HEK293T (cell line): ENCODE measurements at regions not wholly inside any gene's neighbourhood (a gene's known extent, or its start where the extent isn't known, plus 50 kb on each side); places are given as distances from the start of the nearest gene placed in this dataset.

Source experiments
- CTCF ChIA-PET: fragments of 350-600 bp; formaldehyde crosslinking; extraction: SDS; loops from one replicate; lab custom pipeline; 2021; ENCODE audit warnings: antibody characterized with exemption, inconsistent platforms; lab: Yijun Ruan, JAX
- POLR2A ChIA-PET: fragments of 350-600 bp; formaldehyde crosslinking; extraction: SDS; loops from one replicate; lab custom pipeline; 2020; ENCODE audit warnings: antibody characterized with exemption, inconsistent platforms; lab: Yijun Ruan, JAX
- DNase-seq: peaks from one replicate; pipeline ENCODE4 v3.0.0; 2012; ENCODE audit warnings: mixed read lengths; ENCODE audit errors: extremely low spot score
- ARNT ChIP-seq: fragments of 450-650 bp; IDR thresholded peaks from 2 replicates; pipeline ENCODE4 v1.6.1; 2017; ENCODE audit warnings: mild to moderate bottlenecking
- BHLHE40 ChIP-seq: fragments of 450-650 bp; IDR thresholded peaks from 2 replicates; pipeline ENCODE4 v1.6.1; 2016; ENCODE audit warnings: mild to moderate bottlenecking, moderate library complexity, borderline replicate concordance
- CTBP1 ChIP-seq: fragments of 450-650 bp; IDR thresholded peaks from 2 replicates; pipeline ENCODE4 v1.6.1; 2016; ENCODE audit warnings: borderline replicate concordance
- ELF4 ChIP-seq: fragments of 450-650 bp; IDR thresholded peaks from 2 replicates; pipeline ENCODE4 v1.6.1; 2017; ENCODE audit warnings: antibody characterized with exemption
- FOXA1 ChIP-seq: fragments of 450-650 bp; IDR thresholded peaks from 2 replicates; pipeline ENCODE4 v1.6.1; 2016; ENCODE audit warnings: mild to moderate bottlenecking
- FOXK2 ChIP-seq: fragments of 450-650 bp; IDR thresholded peaks from 2 replicates; pipeline ENCODE4 v1.6.1; 2016; ENCODE audit warnings: mild to moderate bottlenecking
- HDGF ChIP-seq: fragments of 450-650 bp; IDR thresholded peaks from 2 replicates; pipeline ENCODE4 v1.6.1; 2017; ENCODE audit warnings: antibody characterized with exemption, borderline replicate concordance
- L3MBTL2 ChIP-seq: fragments of 450-650 bp; conservative IDR thresholded peaks from 2 replicates; pipeline ENCODE4 v1.6.1; 2016; ENCODE audit warnings: mild to moderate bottlenecking
- LEF1 ChIP-seq: fragments of 450-650 bp; IDR thresholded peaks from 2 replicates; pipeline ENCODE4 v1.6.1; 2017; ENCODE audit warnings: mild to moderate bottlenecking, borderline replicate concordance
- NFRKB ChIP-seq: fragments of 450-650 bp; IDR thresholded peaks from 2 replicates; pipeline ENCODE4 v1.6.1; 2016; ENCODE audit warnings: mild to moderate bottlenecking, moderate library complexity
- SP1 ChIP-seq: fragments of 450-650 bp; IDR thresholded peaks from 2 replicates; pipeline ENCODE4 v1.6.1; 2017
- SUZ12 ChIP-seq: fragments of 450-650 bp; IDR thresholded peaks from 2 replicates; pipeline ENCODE4 v1.6.1; 2016; ENCODE audit warnings: mild to moderate bottlenecking
- TARDBP ChIP-seq: fragments of 450-650 bp; IDR thresholded peaks from 2 replicates; pipeline ENCODE4 v1.6.1; 2016
- ZNF384 ChIP-seq: fragments of 450-650 bp; IDR thresholded peaks from 2 replicates; pipeline ENCODE4 v1.6.1; 2016
- TF ChIP-seq, protein P1 (sequence below): fragments of 450-650 bp; IDR thresholded peaks from 2 replicates; pipeline ENCODE4 v1.6.1; 2016

GRCh38 chr2:15872854-15873253 lies 67.5 kb upstream of the MYCN start:
- TF ChIP-seq FOXA1 (no peak), L3MBTL2 (no peak), ARNT (no peak), HDGF (no peak), CTBP1 (no peak)
- DNase-seq: no peak
- ChIA-PET CTCF (interaction anchor here (0.6 kb wide), 1 partner anchor 27 kb away, joined by 3 read pairs; no protein-coding TSS in a partner anchor), POLR2A (no interaction called here)

DNA sequence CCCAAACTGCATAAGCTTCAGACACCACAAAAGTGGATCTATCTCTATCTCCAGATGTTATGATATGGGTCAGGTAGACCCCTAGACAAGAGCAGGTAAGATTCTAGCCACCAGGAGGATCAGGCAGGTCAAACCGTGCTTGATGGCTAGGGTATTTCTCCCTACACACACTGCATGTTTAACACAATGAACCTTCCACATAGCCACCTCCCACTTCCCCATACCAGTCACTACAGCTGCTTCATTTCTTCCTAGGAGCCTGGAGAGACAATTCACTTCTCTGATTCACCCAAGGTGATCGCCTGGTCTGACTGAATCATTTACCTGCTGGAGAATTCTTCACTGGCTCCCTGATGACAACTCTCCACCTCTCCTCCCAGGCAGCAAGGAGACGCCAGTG lies 66.0 kb upstream of the MYCN start:
- POLR2A ChIA-PET: no interaction called here
- CTCF ChIA-PET: no interaction called here
- no peak for TF ChIP-seq ELF4
- no peak for TF ChIP-seq NFRKB
- no peak for TF ChIP-seq HDGF
- no peak for TF ChIP-seq BHLHE40
- no peak for TF ChIP-seq LEF1
- DNase-seq: no peak

DNA sequence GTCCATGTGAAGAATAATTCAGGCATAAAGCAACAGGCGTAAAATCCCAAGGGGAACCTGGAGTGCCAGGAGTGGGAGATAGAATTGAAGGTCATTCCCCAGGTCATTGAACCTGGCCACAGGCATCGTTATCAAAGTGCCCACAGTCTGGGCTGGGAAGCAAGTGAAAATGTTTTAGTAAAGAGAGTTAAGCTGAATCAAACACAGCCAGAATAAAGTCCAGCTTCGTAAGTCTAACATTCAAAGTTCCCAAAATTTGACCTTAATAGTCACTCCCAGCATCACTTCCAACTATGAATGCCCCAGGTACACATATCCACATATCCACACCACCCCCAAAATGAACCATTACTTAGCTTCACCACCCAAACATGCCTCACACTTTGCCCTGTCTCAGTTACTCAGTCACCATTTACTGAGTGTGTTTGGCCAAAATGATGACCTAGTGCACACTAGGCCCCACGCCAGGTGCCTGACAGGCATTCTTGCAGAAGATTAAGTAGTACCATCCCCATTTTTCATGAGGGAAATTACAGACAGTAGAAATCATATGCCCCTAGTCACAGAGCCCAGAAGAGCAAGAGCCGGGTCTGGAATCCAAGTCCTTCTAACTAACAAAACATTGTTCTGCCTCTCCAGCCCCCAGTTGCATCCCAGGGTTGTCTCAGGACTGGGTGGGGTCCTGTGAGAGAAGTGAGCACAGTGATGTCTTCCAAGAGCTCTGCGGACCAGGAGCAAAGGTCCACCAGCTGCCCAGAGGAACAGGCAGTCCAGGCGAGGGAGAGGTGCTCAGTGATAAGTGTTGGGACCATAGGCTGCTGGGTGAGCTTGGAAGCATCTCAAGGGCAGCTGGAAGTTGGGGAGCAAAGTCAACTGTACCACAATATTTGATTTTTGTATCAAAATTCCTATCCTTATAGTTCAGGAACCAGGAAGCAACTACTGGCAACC lies 65.2 kb upstream of the MYCN start:
- DNase-seq: no peak
- TF ChIP-seq FOXK2: no peak
- TF ChIP-seq SP1: no peak
- TF ChIP-seq, protein P1, sequence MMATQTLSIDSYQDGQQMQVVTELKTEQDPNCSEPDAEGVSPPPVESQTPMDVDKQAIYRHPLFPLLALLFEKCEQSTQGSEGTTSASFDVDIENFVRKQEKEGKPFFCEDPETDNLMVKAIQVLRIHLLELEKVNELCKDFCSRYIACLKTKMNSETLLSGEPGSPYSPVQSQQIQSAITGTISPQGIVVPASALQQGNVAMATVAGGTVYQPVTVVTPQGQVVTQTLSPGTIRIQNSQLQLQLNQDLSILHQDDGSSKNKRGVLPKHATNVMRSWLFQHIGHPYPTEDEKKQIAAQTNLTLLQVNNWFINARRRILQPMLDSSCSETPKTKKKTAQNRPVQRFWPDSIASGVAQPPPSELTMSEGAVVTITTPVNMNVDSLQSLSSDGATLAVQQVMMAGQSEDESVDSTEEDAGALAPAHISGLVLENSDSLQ: no peak
- no peak for TF ChIP-seq TARDBP
- no peak for TF ChIP-seq SUZ12
- TF ChIP-seq NFRKB: no peak
- no peak for TF ChIP-seq ZNF384
- POLR2A ChIA-PET: no interaction called here
- CTCF ChIA-PET: no interaction called here

DNA sequence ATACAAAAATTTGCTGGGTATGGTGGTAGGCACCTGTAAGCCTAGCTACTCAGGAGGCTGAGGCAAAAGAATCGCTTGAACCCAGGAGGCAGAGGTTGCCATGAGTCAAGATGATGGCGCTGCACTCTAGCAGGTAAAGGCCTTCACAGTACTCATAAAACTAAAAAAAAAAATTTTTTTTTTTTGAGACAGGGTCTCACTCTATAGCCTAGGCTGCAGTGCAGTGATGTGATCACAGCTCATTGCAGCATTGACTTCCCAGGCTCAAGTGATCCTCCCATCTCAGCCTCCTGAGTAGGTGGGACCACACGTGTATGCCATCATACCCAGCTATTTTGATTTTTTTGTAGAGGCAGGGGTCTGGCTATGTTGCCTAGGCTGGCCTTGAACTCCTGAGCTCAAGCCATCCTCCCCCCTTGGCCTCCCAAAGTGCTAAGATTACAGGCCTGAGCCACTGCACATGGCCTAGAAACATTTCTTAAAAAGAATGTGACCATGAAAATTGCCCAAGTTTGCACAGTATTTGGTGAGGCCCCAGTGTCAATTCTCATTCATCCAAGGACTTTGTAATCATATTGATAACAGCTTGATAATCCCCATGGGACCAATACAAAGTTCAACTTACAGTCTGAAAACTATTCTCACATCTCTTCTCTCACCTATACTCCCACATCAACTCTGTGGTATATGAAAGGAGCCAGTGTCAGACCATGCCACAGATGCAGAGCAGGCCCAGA lies 64.2 kb upstream of the MYCN start:
- ChIA-PET CTCF (no interaction called here), POLR2A (no interaction called here)
- TF ChIP-seq TARDBP: no peak
- TF ChIP-seq, protein P1: no peak
- no peak for DNase-seq

DNA sequence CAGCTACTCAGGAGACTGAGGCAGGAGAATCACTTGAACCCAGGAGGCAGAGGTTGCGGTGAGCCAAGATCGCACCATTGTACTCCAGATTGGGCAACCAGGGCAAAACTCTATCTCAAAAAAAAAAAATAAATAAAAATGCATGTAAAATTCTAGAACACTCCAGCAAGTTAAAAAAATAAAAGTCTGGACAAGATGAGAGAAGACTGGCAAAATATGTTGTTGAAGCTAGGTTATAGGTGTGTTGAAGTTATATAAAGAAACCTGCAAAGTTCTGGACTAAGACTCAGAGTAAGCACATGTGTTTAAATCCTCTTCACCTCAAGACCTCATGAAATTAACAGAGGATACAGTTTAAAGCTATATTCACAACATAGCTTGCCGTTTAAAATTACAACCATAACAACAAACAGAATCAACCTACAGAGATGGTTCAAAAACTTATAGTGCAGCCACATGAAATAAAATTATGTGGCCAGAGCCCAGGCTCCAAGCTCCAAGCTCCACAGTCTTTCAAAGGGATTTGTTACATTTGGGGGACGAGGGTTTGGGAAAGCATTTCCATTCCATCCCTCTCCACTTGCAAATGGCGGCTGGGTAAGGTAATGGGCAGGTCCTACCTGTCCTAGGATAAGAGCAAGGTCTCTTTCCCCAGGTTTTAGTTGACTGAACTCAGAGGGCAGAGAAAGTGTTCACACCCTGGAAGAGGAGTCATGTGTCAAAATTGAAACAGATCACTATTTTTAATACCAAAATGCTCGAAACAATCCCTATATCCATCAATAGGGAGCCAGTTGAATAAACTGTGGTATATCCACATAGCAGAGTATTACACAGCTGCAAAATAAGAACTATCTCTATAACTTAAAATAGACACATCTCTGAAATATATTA lies 59.9 kb upstream of the MYCN start:
- POLR2A ChIA-PET: no interaction called here
- no peak for DNase-seq
- TF ChIP-seq LEF1 (no peak), CTBP1 (no peak), NFRKB (no peak), SP1 (no peak), ELF4 (no peak), BHLHE40 (no peak), ZNF384 (no peak), TARDBP (no peak)
- CTCF ChIA-PET: no interaction called here

GRCh38 chr2:15881120-15881433 lies 59.3 kb upstream of the MYCN start:
- POLR2A ChIA-PET: no interaction called here
- CTCF ChIA-PET: no interaction called here

More at GRCh38 chr2:15881120-15881433, 59.3 kb upstream of the MYCN start:
- TF ChIP-seq SP1: no peak
- no peak for TF ChIP-seq HDGF
- no peak for TF ChIP-seq ELF4
- TF ChIP-seq, protein P1: no peak
- no peak for TF ChIP-seq BHLHE40
- no peak for TF ChIP-seq ZNF384
- TF ChIP-seq L3MBTL2: no peak
- no peak for DNase-seq
